Eye (tissue), 1 donor: ENCODE measurements at regions not wholly inside any gene's neighbourhood (a gene's known extent, or its start where the extent isn't known, plus 50 kb on each side); places are given as distances from the start of the nearest gene placed in this dataset.
"Not testable (repeated sequence)": the region's sequence is repeated elsewhere in the genome, so short reads cannot be mapped to it uniquely, and the experiment has no call there.

Experiments
- DNase-seq: peaks from one replicate; pipeline ENCODE4 v3.0.0-alpha.2; 2015

- DNase-seq: no peak
Observed at GRCh38 chrX:150167482-150168324, 195.4 kb upstream of the MAMLD1 start.

- no peak for DNase-seq
Observed at GRCh38 chrX:150182161-150182560, 181.0 kb upstream of the MAMLD1 start.

- DNase-seq: no peak
Observed at GRCh38 chrX:150184491-150184890, 178.6 kb upstream of the MAMLD1 start.

GRCh38 chrX:150185766-150186165 lies 177.4 kb upstream of the MAMLD1 start:
- no peak for DNase-seq

GRCh38 chrX:150192816-150193215 lies 170.3 kb upstream of the MAMLD1 start:
- no peak for DNase-seq

GRCh38 chrX:150196285-150196684 lies 166.8 kb upstream of the MAMLD1 start:
- DNase-seq: no peak

GRCh38 chrX:150197388-150197787 lies 165.7 kb upstream of the MAMLD1 start:
- DNase-seq: no peak

- no peak for DNase-seq
Observed at GRCh38 chrX:150198776-150199175, 164.3 kb upstream of the MAMLD1 start.

GRCh38 chrX:150199181-150199580 lies 163.9 kb upstream of the MAMLD1 start:
- DNase-seq: no peak

GRCh38 chrX:150199803-150200202 lies 163.3 kb upstream of the MAMLD1 start:
- no peak for DNase-seq

GRCh38 chrX:150200361-150200760 lies 162.8 kb upstream of the MAMLD1 start:
- DNase-seq: no peak

GRCh38 chrX:150200820-150201287 lies 162.3 kb upstream of the MAMLD1 start:
- DNase-seq: peak; percentile 6

GRCh38 chrX:150201391-150201790 lies 161.7 kb upstream of the MAMLD1 start:
- no peak for DNase-seq

- DNase-seq: no peak
Observed at GRCh38 chrX:150201841-150202240, 161.3 kb upstream of the MAMLD1 start.

GRCh38 chrX:150202641-150203247 lies 160.4 kb upstream of the MAMLD1 start:
- DNase-seq: no peak

- no peak for DNase-seq
Observed at GRCh38 chrX:150203248-150203645, 159.9 kb upstream of the MAMLD1 start.

- DNase-seq: no peak
Observed at GRCh38 chrX:150205011-150205410, 158.1 kb upstream of the MAMLD1 start.

- no peak for DNase-seq
Observed at GRCh38 chrX:150207733-150208132, 155.4 kb upstream of the MAMLD1 start.

GRCh38 chrX:150211988-150212387 lies 151.1 kb upstream of the MAMLD1 start:
- DNase-seq: no peak

GRCh38 chrX:150212672-150213480 lies 150.2 kb upstream of the MAMLD1 start:
- peak; percentile 42 for DNase-seq

GRCh38 chrX:150213481-150214030 lies 149.6 kb upstream of the MAMLD1 start:
- DNase-seq: no peak

GRCh38 chrX:150216000-150216399 lies 147.1 kb upstream of the MAMLD1 start:
- DNase-seq: not testable (repeated sequence)

GRCh38 chrX:150216716-150217115 lies 146.4 kb upstream of the MAMLD1 start:
- no peak for DNase-seq
